BJ (cell line): ENCODE measurements at regions not wholly inside any gene's neighbourhood (a gene's known extent, or its start where the extent isn't known, plus 50 kb on each side); places are given as distances from the start of the nearest gene placed in this dataset.

Experiments used
- CTCF ChIA-PET: fragments of 350-600 bp; formaldehyde crosslinking; extraction: SDS; loops from one replicate; lab custom pipeline; 2021; ENCODE audit warnings: antibody characterized with exemption, inconsistent platforms; lab: Yijun Ruan, JAX
- POLR2A ChIA-PET: fragments of 300-600 bp; sonication (Branson Sonifier 250); formaldehyde crosslinking; extraction: SDS; loops from one replicate; lab custom pipeline; 2021; ENCODE audit warnings: antibody characterized with exemption; lab: Charles Lee
- DNase-seq: peaks from one replicate; pipeline ENCODE4 v3.0.0-alpha.2; 2011; ENCODE audit warnings: low read depth
- H3K27me3 ChIP-seq: 2 replicates; pipeline ENCODE4 v1.6.0; 2011; ENCODE audit warnings: low read length; ENCODE audit not compliant: control insufficient read depth, insufficient read depth
- H3K36me3 ChIP-seq: 2 replicates; pipeline ENCODE4 v1.5.1; 2011; ENCODE audit warnings: low read length; ENCODE audit not compliant: control insufficient read depth, insufficient read depth
- H3K4me3 ChIP-seq: 2 replicates; pipeline ENCODE4 v1.5.1; 2011; ENCODE audit warnings: low read depth, mild to moderate bottlenecking, control low read depth, low read length
- TF ChIP-seq, protein P1 (sequence below): IDR thresholded peaks from 2 replicates; pipeline ENCODE4 v1.5.1; 2011; ENCODE audit warnings: low read depth, mild to moderate bottlenecking, control low read depth, inconsistent platforms, low read length, moderate library complexity; ENCODE audit not compliant: insufficient read depth

DNA sequence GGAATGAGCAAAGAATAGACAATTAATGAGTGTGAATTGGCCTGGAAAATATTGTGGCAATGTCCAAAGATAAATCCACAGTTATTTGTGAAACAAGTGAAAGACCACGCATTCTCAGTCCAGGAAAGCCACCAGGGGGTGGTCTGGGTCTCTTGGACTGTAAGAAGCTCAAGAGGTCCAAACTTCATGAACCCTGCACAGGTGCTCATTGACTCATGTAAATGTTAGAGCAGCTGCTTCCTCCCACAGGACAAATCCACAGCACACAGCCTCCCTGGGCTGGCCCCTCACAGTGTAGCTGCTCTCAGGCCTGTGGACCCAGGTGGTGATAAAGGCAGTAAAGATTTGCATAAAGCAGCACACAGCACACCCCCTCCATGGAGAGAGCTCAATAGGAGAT lies 114.0 kb downstream of the ZNF280B start:
- ChIA-PET POLR2A (no interaction called here), CTCF (no interaction called here)
- TF ChIP-seq, protein P1, sequence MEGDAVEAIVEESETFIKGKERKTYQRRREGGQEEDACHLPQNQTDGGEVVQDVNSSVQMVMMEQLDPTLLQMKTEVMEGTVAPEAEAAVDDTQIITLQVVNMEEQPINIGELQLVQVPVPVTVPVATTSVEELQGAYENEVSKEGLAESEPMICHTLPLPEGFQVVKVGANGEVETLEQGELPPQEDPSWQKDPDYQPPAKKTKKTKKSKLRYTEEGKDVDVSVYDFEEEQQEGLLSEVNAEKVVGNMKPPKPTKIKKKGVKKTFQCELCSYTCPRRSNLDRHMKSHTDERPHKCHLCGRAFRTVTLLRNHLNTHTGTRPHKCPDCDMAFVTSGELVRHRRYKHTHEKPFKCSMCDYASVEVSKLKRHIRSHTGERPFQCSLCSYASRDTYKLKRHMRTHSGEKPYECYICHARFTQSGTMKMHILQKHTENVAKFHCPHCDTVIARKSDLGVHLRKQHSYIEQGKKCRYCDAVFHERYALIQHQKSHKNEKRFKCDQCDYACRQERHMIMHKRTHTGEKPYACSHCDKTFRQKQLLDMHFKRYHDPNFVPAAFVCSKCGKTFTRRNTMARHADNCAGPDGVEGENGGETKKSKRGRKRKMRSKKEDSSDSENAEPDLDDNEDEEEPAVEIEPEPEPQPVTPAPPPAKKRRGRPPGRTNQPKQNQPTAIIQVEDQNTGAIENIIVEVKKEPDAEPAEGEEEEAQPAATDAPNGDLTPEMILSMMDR: no peak
- no peak for DNase-seq
- H3K36me3 ChIP-seq: no peaks in the 10 kb centered on the region
- H3K27me3 ChIP-seq: 0 out of 2 replicates have a peak, but pooled peaks cover 2% of the 10 kb centered on the region
- H3K4me3 ChIP-seq: no peak overlapping the region

DNA sequence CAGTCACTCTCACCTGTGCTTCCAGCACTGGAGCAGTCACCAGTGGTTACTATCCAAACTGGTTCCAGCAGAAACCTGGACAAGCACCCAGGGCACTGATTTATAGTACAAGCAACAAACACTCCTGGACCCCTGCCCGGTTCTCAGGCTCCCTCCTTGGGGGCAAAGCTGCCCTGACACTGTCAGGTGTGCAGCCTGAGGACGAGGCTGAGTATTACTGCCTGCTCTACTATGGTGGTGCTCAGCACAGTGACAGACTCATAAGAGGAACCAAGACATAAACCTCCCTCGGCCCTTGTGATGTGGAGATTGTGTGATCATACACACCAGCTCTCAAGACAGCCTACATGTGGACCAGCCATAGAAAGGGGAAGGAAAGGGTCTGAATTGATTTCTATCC lies 113.3 kb downstream of the ZNF280B start:
- DNase-seq: no peak
- TF ChIP-seq, protein P1: no peak
- no peak overlapping the region for H3K4me3 ChIP-seq
- H3K27me3 ChIP-seq: 0 out of 2 replicates have a peak, but pooled peaks cover 2% of the 10 kb centered on the region
- POLR2A ChIA-PET: no interaction called here
- no peaks in the 10 kb centered on the region for H3K36me3 ChIP-seq
- CTCF ChIA-PET: no interaction called here

DNA sequence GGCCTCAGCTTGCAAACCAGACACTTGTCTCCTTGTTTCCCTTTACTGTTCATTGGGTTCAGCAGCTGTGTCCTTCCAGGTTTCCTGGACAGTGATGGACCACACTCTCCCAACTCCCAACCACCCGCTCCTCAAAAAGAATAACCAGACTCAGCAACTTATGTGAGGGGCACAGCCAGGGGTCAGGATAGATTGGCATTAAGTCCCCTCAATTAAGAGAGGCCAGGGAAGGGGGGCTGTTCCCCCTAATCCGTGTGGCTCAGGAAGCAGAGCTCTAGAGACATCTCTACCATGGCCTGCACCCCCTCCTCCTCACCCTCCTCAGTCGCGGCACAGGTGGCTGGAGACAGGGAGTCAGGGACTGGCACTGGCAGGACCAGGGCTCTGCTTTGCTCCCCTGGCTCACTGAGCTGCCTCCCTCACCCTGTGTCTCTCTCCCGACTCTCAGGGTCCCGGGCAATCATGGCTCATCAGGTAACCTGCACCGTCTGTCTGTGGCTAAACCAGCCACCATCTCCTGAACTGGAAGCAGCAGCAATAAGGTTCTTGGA lies 111.7 kb downstream of the ZNF280B start:
- ChIA-PET POLR2A (no interaction called here), CTCF (interaction anchor here (1.6 to 2.3 kb wide), 2 partner anchors 26 to 48 kb away, joined by 4 to 5 read pairs; no protein-coding TSS in a partner anchor)
- Histone ChIP-seq H3K36me3 (no peaks in the 10 kb centered on the region), H3K27me3 (0 out of 2 replicates have a peak, but pooled peaks cover 3% of the 10 kb centered on the region), H3K4me3 (no peak overlapping the region)
- no peak for DNase-seq
- TF ChIP-seq, protein P1: no peak

DNA sequence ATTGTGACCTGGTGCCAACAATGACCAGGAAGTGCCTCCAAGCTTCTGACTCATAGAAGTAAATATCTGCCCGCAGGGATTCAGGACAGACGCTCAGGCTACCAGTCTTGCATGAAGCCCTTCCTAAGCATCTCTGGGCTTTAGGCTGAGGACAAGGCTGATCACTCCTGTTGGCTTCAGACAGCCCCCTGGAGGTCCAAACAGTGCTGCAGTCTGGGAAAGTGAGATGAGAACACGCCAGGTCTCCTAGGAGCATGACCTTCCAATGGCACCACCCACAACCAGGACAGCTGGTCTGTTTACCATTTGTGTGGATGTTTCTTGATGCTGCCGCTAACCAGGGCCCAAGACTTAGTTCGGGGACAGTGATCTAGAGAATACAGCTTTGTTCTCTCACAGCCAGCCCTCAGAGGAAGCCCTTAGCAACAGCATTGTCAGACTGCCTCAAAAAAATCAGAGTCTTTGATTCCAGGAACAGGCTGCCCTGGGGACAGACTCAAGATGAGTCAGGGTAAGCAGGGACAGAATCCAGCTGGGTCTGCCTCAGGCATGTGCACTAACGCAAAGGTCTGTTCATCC lies 111.2 kb downstream of the ZNF280B start:
- H3K36me3 ChIP-seq: no peaks in the 10 kb centered on the region
- TF ChIP-seq, protein P1: no peak
- H3K27me3 ChIP-seq: 0 out of 2 replicates have a peak, but pooled peaks cover 3% of the 10 kb centered on the region
- ChIA-PET POLR2A (no interaction called here), CTCF (interaction anchor here (1.6 to 2.3 kb wide), 2 partner anchors 25 to 48 kb away, joined by 4 to 5 read pairs; no protein-coding TSS in a partner anchor)
- no peak overlapping the region for H3K4me3 ChIP-seq
- DNase-seq: no peak

DNA sequence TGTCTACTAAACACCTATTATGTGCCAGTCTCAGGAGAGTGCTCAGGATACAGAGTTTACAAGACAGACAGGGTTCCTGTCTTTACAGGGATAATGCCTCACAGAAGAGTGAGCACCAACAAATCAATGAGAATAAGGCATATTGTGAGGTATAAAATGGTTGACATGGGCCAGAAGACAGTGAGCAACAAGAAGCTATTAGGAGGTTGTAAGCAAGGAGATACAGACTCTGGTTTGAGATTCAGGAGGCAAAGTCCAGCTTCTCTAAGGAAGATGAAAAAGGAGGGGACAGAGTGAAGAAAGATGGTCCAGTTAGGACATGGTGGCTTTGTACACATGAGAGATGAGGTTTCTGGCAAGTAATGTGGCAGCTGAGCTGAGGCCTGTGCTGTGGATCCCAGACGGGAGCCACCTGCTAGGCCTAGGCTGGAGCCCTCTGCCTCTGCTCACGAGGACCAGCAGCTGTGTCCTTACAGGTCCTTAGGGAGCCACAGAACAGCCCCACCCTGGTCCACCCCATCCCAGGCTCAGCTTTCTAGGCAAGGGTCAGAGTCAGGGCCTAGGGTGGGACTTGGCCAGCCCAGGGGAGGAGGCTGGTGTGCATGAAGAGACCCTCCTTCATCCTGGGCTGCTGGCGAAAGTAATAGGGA lies 110.5 kb downstream of the ZNF280B start:
- ChIA-PET POLR2A (no interaction called here), CTCF (interaction anchor here (1.6 to 2.3 kb wide), 2 partner anchors 24 to 49 kb away, joined by 4 to 5 read pairs; no protein-coding TSS in a partner anchor)
- Histone ChIP-seq H3K27me3 (0 out of 2 replicates have a peak, but pooled peaks cover 3% of the 10 kb centered on the region), H3K4me3 (no peak overlapping the region), H3K36me3 (no peaks in the 10 kb centered on the region)
- DNase-seq: no peak
- TF ChIP-seq, protein P1: no peak
